ENCODE measurements at regions not wholly inside any gene's neighbourhood (a gene's known extent, or its start where the extent isn't known, plus 50 kb on each side); places are given as distances from the start of the nearest gene placed in this dataset.

DNA sequence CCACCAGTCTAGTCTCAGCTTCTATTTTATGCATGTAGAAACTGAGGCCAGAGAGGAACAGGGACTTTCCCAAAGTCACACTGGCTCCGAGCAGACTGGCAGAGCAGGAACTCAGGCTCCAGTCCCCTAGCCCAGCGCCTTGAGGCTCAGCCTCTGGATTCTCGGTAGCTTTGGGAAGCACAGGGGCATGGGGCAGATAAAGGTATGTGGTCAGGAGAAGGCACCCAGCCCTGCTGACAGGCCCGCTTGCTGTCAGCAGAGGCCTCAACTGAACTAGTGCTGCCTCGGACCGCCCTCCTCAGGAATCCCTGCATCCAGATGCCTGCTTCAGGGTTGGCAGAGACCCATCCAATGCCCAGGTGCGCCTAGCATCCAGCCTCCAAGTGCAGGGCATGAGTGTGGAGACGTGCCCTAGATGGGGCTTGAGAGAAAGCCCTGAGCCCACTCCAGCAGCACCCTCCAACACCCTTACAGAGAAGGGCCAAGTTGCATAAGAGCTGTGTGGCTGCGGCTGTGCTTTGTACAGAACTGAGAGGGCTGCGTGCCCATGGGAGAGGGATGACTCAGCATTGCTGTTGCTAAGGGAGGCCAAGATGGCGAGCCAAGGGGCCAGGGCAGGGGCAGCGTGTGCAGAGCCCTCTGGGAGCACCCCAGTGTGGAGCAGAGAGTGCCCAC lies 168.6 kb downstream of the MACROH2A1 start:
- no peak overlapping the region for H3K27ac ChIP-seq (ENCODE audit: insufficient read depth, low read depth, low read length)
- no peaks in the 10 kb centered on the region for H3K4me1 ChIP-seq (ENCODE audit: control insufficient read depth, extremely low read depth, insufficient read depth, low read length)

More for the DNA sequence above, 168.6 kb downstream of the MACROH2A1 start:
- DNase-seq (ENCODE audit: low read depth, low spot score) = no peak
- Histone ChIP-seq H3K79me2 (ENCODE audit: control insufficient read depth, insufficient read depth, low read length) (no peaks in the 10 kb centered on the region), H3K4me3 (replicated peaks in 1 of 3; ENCODE audit: insufficient read depth in 1 of 3, low read depth in 1 of 3, low read length in 3 of 3) (no peak overlapping the region), H2AFZ (ENCODE audit: low read depth, low read length) (no peak overlapping the region), H3K9me1 (replicated peaks; ENCODE audit: control insufficient read depth, extremely low read depth, insufficient read depth, low read length) (no peaks in the 10 kb centered on the region), H3K36me3 (ENCODE audit: control insufficient read depth in 2 of 2, extremely low read depth in 1 of 2, insufficient read depth in 2 of 2, low read length in 2 of 2) (no peaks in the 10 kb centered on the region), H3K27me3 (ENCODE audit: control insufficient read depth in 2 of 2, insufficient read depth in 2 of 2, low read length in 2 of 2) (peaks cover 0 to 4% of the 10 kb centered on the region in 2 experiments), H3K9ac (replicated peaks; ENCODE audit: extremely low read depth, insufficient read depth, low read length) (no peak overlapping the region), H3K9me3 (replicated peaks; ENCODE audit: control insufficient read depth, insufficient read depth, low read length) (no peaks in the 10 kb centered on the region), H3K4me2 (ENCODE audit: insufficient read depth, low read length) (no peak overlapping the region), H4K20me1 (replicated peaks; ENCODE audit: control insufficient read depth, extremely low read depth, insufficient read depth, low read length) (no peaks in the 10 kb centered on the region)
- no peak for TF ChIP-seq POLR2A (IDR thresholded peaks at IDR 0.05; ENCODE audit: low read depth, low read length)
- TF ChIP-seq POLR2AphosphoS5 (IDR thresholded peaks at IDR 0.05; ENCODE audit: insufficient read depth, low read depth, low read length) = no peak
- TF ChIP-seq JUN (IDR thresholded peaks at IDR 0.05; ENCODE audit: borderline replicate concordance, insufficient read depth, insufficient read length, low read depth) = no peak
- no peak for TF ChIP-seq GATA2 (IDR thresholded peaks at IDR 0.05; ENCODE audit: insufficient read depth, insufficient read length, low read depth, low read length)
- TF ChIP-seq EZH2 (IDR thresholded peaks at IDR 0.05; ENCODE audit: borderline replicate concordance, low read depth, low read length, severe bottlenecking) = no peak
- no peak for TF ChIP-seq CTCF (IDR thresholded peaks at IDR 0.05; ENCODE audit: extremely low read depth in 1 of 2, insufficient read depth in 1 of 2, low read depth in 1 of 2, low read length in 2 of 2)
- TF ChIP-seq MAX (IDR thresholded peaks at IDR 0.05; ENCODE audit: insufficient read depth, insufficient read length) = no peak
- no peak for TF ChIP-seq MYC (IDR thresholded peaks at IDR 0.05; ENCODE audit: low read depth, low read length)
- no peak for TF ChIP-seq FOS (IDR thresholded peaks at IDR 0.05; ENCODE audit: borderline replicate concordance, insufficient read depth, low read length)
- POLR2A ChIA-PET = no interaction called here
- BruUV-seq (replicated peaks) = no TSS peak
- dilution Hi-C loops (cut with MboI; ENCODE audit: extremely low pct_ligation_motif_present, low sequenced_read_pairs) = no loop called here
- CTCF ChIA-PET = interaction anchor here (0.9 to 1.1 kb wide), 3 partner anchors 13 to 22 kb away, joined by 3 to 4 read pairs (median 3); no protein-coding TSS in a partner anchor
- no peak for FAIRE-seq
- intact Hi-C loops (cut with micrococcal nuclease) = no loop called here
